Mesothelial cell of epicardium (in vitro differentiated cells): ENCODE measurements at regions not wholly inside any gene's neighbourhood (a gene's known extent, or its start where the extent isn't known, plus 50 kb on each side); places are given as distances from the start of the nearest gene placed in this dataset.
A peak's percentile ranks its signal among the peaks of the same experiment; 100 is the strongest.

Experiments
- DNase-seq, 2 experiments: peaks; one replicate each; pipeline ENCODE4 v3.0.0; 2021; ENCODE audit warnings: low spot score in 2 of 2; ENCODE audit not compliant: unreplicated experiment in 2 of 2
- H3K27ac Mint-ChIP-seq: 2 replicates; pipeline ENCODE4 v1.8.0; 2021; ENCODE audit warnings: mixed read lengths
- H3K27me3 Mint-ChIP-seq: 2 replicates; pipeline ENCODE4 v1.8.0; 2021; ENCODE audit warnings: low read depth, mixed read lengths
- H3K36me3 Mint-ChIP-seq: 2 replicates; pipeline ENCODE4 v1.8.0; 2021; ENCODE audit warnings: mixed read lengths
- H3K4me1 Mint-ChIP-seq: 2 replicates; pipeline ENCODE4 v1.8.0; 2021; ENCODE audit warnings: mixed read lengths
- H3K4me3 Mint-ChIP-seq: 2 replicates; pipeline ENCODE4 v1.8.0; 2021; ENCODE audit warnings: mild to moderate bottlenecking, moderate library complexity, mixed read lengths
- H3K9me3 Mint-ChIP-seq: 2 replicates; pipeline ENCODE4 v1.8.0; 2021; ENCODE audit warnings: mixed read lengths
- TF ChIP-seq, protein P1 (sequence below): fragments of 200-600 bp; sonication (generic); IDR thresholded peaks from one replicate; pipeline ENCODE4 v1.5.0; 2021; ENCODE audit warnings: antibody characterized with exemption; ENCODE audit not compliant: unreplicated experiment

GRCh38 chr6:48289841-48290240 lies 178.8 kb upstream of the PTCHD4 start:
- Mint-ChIP-seq H3K4me1 (peaks cover 14% of the 10 kb centered on the region), H3K4me3 (no peak overlapping the region), H3K27ac (peak overlapping the region; percentile 3), H3K36me3 (peaks cover 6% of the 10 kb centered on the region), H3K9me3 (peaks cover 32% of the 10 kb centered on the region), H3K27me3 (no peaks in the 10 kb centered on the region)
- DNase-seq, result no peak
- TF ChIP-seq, protein P1, sequence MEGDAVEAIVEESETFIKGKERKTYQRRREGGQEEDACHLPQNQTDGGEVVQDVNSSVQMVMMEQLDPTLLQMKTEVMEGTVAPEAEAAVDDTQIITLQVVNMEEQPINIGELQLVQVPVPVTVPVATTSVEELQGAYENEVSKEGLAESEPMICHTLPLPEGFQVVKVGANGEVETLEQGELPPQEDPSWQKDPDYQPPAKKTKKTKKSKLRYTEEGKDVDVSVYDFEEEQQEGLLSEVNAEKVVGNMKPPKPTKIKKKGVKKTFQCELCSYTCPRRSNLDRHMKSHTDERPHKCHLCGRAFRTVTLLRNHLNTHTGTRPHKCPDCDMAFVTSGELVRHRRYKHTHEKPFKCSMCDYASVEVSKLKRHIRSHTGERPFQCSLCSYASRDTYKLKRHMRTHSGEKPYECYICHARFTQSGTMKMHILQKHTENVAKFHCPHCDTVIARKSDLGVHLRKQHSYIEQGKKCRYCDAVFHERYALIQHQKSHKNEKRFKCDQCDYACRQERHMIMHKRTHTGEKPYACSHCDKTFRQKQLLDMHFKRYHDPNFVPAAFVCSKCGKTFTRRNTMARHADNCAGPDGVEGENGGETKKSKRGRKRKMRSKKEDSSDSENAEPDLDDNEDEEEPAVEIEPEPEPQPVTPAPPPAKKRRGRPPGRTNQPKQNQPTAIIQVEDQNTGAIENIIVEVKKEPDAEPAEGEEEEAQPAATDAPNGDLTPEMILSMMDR, result no peak

GRCh38 chr6:48281217-48281616 lies 170.2 kb upstream of the PTCHD4 start:
- TF ChIP-seq, protein P1, result no peak
- DNase-seq, result no peak
- peaks cover 8% of the 10 kb centered on the region for H3K4me1 Mint-ChIP-seq
- no peak overlapping the region for H3K27ac Mint-ChIP-seq
- peaks cover 4% of the 10 kb centered on the region for H3K36me3 Mint-ChIP-seq
- H3K4me3 Mint-ChIP-seq, result no peak overlapping the region
- H3K27me3 Mint-ChIP-seq, result peaks cover 6% of the 10 kb centered on the region
- H3K9me3 Mint-ChIP-seq, result peaks cover 34% of the 10 kb centered on the region

GRCh38 chr6:48280035-48280620 lies 169.1 kb upstream of the PTCHD4 start:
- Mint-ChIP-seq H3K27me3 (peaks cover 6% of the 10 kb centered on the region), H3K27ac (no peak overlapping the region), H3K36me3 (peaks cover 2% of the 10 kb centered on the region), H3K4me3 (no peak overlapping the region), H3K4me1 (peaks cover 11% of the 10 kb centered on the region), H3K9me3 (peaks cover 24% of the 10 kb centered on the region)
- no peak for DNase-seq
- TF ChIP-seq, protein P1, result no peak

DNA sequence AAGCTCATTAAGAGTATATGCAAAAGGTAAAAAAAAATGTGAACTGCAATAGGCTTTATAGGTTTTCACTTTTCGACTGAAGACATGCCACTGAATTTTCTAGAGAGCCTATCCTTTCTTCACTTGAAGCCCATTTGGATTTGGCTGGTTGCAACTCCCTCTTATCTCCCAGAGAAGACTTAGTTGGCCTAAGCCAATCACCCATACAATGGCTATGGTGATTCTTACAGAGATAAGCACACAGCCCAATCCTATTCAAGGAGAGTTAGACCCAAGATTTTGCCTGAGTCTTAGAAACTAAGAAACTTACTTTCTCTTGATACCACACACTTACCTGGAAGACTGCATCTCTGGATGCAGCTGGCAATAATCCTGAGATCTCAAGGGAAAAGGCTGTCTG lies 167.3 kb upstream of the PTCHD4 start:
- Mint-ChIP-seq H3K27me3 (peaks cover 5% of the 10 kb centered on the region), H3K4me3 (no peak overlapping the region), H3K9me3 (peaks cover 10% of the 10 kb centered on the region), H3K36me3 (no peaks in the 10 kb centered on the region), H3K27ac (no peak overlapping the region), H3K4me1 (peaks cover 11% of the 10 kb centered on the region)
- TF ChIP-seq, protein P1, result no peak
- DNase-seq, result no peak

DNA sequence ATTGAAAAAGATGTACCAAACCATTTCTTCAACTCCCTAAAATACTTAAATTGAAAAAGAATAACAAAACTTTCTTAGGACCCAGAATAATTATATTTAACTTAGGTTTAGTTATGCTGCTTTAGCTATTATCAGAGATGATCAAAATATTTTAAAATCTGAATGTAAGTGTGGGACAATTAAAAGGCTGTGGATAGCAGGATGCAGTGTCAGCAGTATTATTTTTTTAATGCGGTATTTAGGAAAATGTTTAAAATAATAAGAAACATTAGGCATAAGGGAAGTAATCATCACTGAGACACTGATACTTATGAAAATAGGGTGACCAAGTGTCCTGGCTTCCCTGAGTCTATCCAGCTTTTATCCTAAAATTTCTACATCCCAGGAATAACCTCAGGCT lies 161.5 kb upstream of the PTCHD4 start:
- H3K36me3 Mint-ChIP-seq, result peaks cover 4% of the 10 kb centered on the region
- DNase-seq, result no peak
- peaks cover 31% of the 10 kb centered on the region for H3K9me3 Mint-ChIP-seq
- H3K4me1 Mint-ChIP-seq, result peaks cover 8% of the 10 kb centered on the region
- no peak overlapping the region for H3K27ac Mint-ChIP-seq
- no peaks in the 10 kb centered on the region for H3K27me3 Mint-ChIP-seq
- TF ChIP-seq, protein P1, result no peak
- no peak overlapping the region for H3K4me3 Mint-ChIP-seq

DNA sequence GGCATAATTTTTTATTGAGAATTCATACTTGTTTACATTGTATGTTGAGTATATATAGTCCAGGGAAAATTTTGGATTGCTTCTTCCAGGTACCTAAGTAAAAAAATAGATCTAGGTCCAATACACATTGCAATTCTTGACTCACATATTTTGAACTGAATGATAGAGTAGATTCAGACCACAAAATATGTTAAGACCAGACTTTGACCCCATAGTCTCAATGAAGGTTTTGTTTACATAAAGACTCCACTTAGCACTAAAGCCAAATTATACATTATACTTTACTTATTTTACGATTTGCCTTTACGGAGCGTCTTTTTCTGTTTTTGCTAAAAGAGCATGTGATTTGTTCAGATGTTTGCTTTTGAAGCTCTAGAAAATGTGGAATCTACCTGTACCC lies 144.1 kb upstream of the PTCHD4 start:
- H3K9me3 Mint-ChIP-seq, result no peaks in the 10 kb centered on the region
- peaks cover 13% of the 10 kb centered on the region for H3K4me1 Mint-ChIP-seq
- H3K27ac Mint-ChIP-seq, result no peak overlapping the region
- H3K27me3 Mint-ChIP-seq, result no peaks in the 10 kb centered on the region
- TF ChIP-seq, protein P1, result no peak
- H3K36me3 Mint-ChIP-seq, result no peaks in the 10 kb centered on the region
- no peak overlapping the region for H3K4me3 Mint-ChIP-seq
- DNase-seq, result no peak
